HepG2 (cell line): ENCODE measurements at regions not wholly inside any gene's neighbourhood (a gene's known extent, or its start where the extent isn't known, plus 50 kb on each side); places are given as distances from the start of the nearest gene placed in this dataset.

Experiments used
- ATAC-seq: fragments of 200-7000 bp; cut with Tn5 transposase; 3 replicates; pipeline ENCODE4 v1.9.1; 2020; ENCODE audit warnings: mild to moderate bottlenecking, moderate library complexity
- BruUV-seq: library from RNA; stranded (reverse); fragments of 400-500 nt; replicated peaks from 2 replicates; lab custom pipeline; 2021; lab: Mats Ljungman, UMichigan
- CTCF ChIA-PET: fragments of 300-600 bp; formaldehyde crosslinking; extraction: SDS; loops from one replicate; lab custom pipeline; 2021; ENCODE audit warnings: low total read pairs, inconsistent platforms, low intra/inter-chr PET ratio; lab: Yijun Ruan, JAX
- POLR2A ChIA-PET: fragments of 350-600 bp; sonication (Branson Sonifier 250); formaldehyde crosslinking; loops from one replicate; lab custom pipeline; 2020; ENCODE audit warnings: antibody characterized with exemption, inconsistent platforms; lab: Yijun Ruan, JAX
- DNase-seq: peaks from one replicate; pipeline ENCODE4 v3.0.0-alpha.2; 2015; ENCODE audit warnings: low spot score
- FAIRE-seq: peaks from 3 replicates; lab custom pipeline; 2011; peaks lifted over from hg19 to GRCh38; lab: Jason Lieb, UNC
- H2AFZ ChIP-seq: one replicate; pipeline ENCODE4 v1.6.1; 2011; ENCODE audit warnings: low read length, inconsistent platforms
- H3K27ac ChIP-seq: fragments of 300-600 bp; 3 replicates; pipeline ENCODE4 v1.8.0; 2011; ENCODE audit warnings: mixed run types, mild to moderate bottlenecking, mixed read lengths, low read length, inconsistent platforms; ENCODE audit not compliant: insufficient read depth; ENCODE audit errors: extremely low read length
- H3K27me3 ChIP-seq, 2 experiments: fragments of 200-600 bp in 1 of 2; 2 replicates in 1 of 2; 3 replicates in 1 of 2; pipeline versions ENCODE4 v1.6.0 to v1.8.0; 2011; ENCODE audit warnings: low read length in 2 of 2, mild to moderate bottlenecking in 2 of 2, moderate library complexity in 2 of 2, inconsistent platforms in 1 of 2; ENCODE audit not compliant: insufficient read depth in 2 of 2, control insufficient read depth in 1 of 2
- H3K36me3 ChIP-seq, 2 experiments: fragments of 200-600 bp in 1 of 2; replicated peaks in 1 of 2; 2 replicates in 1 of 2; 3 replicates in 1 of 2; pipeline versions ENCODE4 v1.5.1 to v1.8.0; 2011; ENCODE audit warnings: low read length in 2 of 2, inconsistent platforms in 1 of 2; ENCODE audit not compliant: insufficient read depth in 2 of 2, control insufficient read depth in 1 of 2
- H3K4me1 ChIP-seq: 2 replicates; pipeline ENCODE4 v1.5.1; 2012; ENCODE audit warnings: low read length, inconsistent platforms; ENCODE audit not compliant: insufficient read depth
- H3K4me2 ChIP-seq: 2 replicates; pipeline ENCODE4 v1.6.0; 2011; ENCODE audit warnings: low read depth, low read length, inconsistent platforms
- H3K4me3 ChIP-seq, 3 experiments: fragments of 200-600 bp in 1 of 3; sonication (generic), shearing (Covaris generic) in 1 of 3; replicated peaks in 1 of 3; 2 replicates each; pipeline ENCODE4 v1.5.1; 2011 to 2016; ENCODE audit warnings: low read length in 3 of 3, inconsistent platforms in 2 of 3, low read depth in 2 of 3, mild to moderate bottlenecking in 2 of 3, control low read depth in 1 of 3, mixed read lengths in 1 of 3; ENCODE audit not compliant: insufficient read depth in 1 of 3
- H3K79me2 ChIP-seq: one replicate; pipeline ENCODE4 v1.6.1; 2011; ENCODE audit warnings: low read length, inconsistent platforms; ENCODE audit not compliant: insufficient read depth
- H3K9ac ChIP-seq: 2 replicates; pipeline ENCODE4 v1.6.0; 2011; ENCODE audit warnings: mild to moderate bottlenecking, low read depth, low read length, inconsistent platforms; ENCODE audit not compliant: insufficient read depth
- H3K9me3 ChIP-seq: 2 replicates; pipeline ENCODE4 v1.5.1; 2012; ENCODE audit warnings: mild to moderate bottlenecking, low read length
- H4K20me1 ChIP-seq: 2 replicates; pipeline ENCODE4 v1.6.0; 2011; ENCODE audit warnings: inconsistent platforms, mild to moderate bottlenecking, low read length, moderate library complexity; ENCODE audit not compliant: insufficient read depth
- CEBPB ChIP-seq: IDR thresholded peaks from 2 replicates; pipeline ENCODE4 v1.6.1; 2011; ENCODE audit warnings: low read depth, low read length, improper control_type of control experiment, borderline replicate concordance
- CHD2 ChIP-seq: IDR thresholded peaks from 2 replicates; pipeline ENCODE4 v1.6.1; 2011; ENCODE audit warnings: low read depth, low read length, improper control_type of control experiment
- HBP1 ChIP-seq: IDR thresholded peaks from 2 replicates; pipeline ENCODE4 v1.6.1; 2016; ENCODE audit warnings: low read depth, control low read depth
- HMGXB3 ChIP-seq: sonication (generic); formaldehyde crosslinking; IDR thresholded peaks from 2 replicates; pipeline ENCODE4 v1.4.0; 2020; ENCODE audit warnings: missing genetic modification reagents, borderline replicate concordance
- MTF2 ChIP-seq: sonication (generic); formaldehyde crosslinking; IDR thresholded peaks from 2 replicates; pipeline ENCODE4 v1.5.0; 2020; ENCODE audit warnings: missing genetic modification reagents, borderline replicate concordance
- NR3C1 ChIP-seq: sonication (generic); formaldehyde crosslinking; IDR thresholded peaks from 2 replicates; pipeline ENCODE4 v1.4.0; 2020; ENCODE audit warnings: missing genetic modification reagents
- POLR2AphosphoS2 ChIP-seq: IDR thresholded peaks from 2 replicates; pipeline ENCODE4 v1.6.1; 2011; ENCODE audit warnings: low read depth, low read length, improper control_type of control experiment
- U2AF1 ChIP-seq: fragments of 200-400 bp; formaldehyde crosslinking; optimal IDR thresholded peaks from 2 replicates; pipeline ENCODE3; 2017; ENCODE audit warnings: mild to moderate bottlenecking, low read depth, low read length
- ZEB1 ChIP-seq: IDR thresholded peaks from 2 replicates; pipeline ENCODE4 v1.6.1; 2012; ENCODE audit warnings: mild to moderate bottlenecking, low read depth, inconsistent platforms; ENCODE audit not compliant: insufficient replicate concordance
- WGBS: methylation state at CpG from one replicate; pipeline ENCODE4 v1.1.6; 2017; ENCODE audit warnings: low lambda C conversion rate; 5-methylcytosine and 5-hydroxymethylcytosine counted together
- in situ Hi-C: cut with HindIII; loops from 2 replicates; pipeline ENCODE4 v1.10.0; 2017; ENCODE audit warnings: low pct_unique_long_range_greater_than_20kb; ENCODE audit not compliant: extremely low pct_ligation_motif_present
- intact Hi-C: fragments of 100-400 bp; cut with micrococcal nuclease; formaldehyde crosslinking; loops from one replicate; pipeline ENCODE4 v1.10.0; 2022; ENCODE audit not compliant: unreplicated experiment
- TF ChIP-seq, protein P1 (sequence below): sonication (generic); formaldehyde crosslinking; IDR thresholded peaks from 2 replicates; pipeline ENCODE4 v1.5.1; 2020; ENCODE audit warnings: missing genetic modification reagents, mild to moderate bottlenecking, borderline replicate concordance

- TF ChIP-seq, protein P1, sequence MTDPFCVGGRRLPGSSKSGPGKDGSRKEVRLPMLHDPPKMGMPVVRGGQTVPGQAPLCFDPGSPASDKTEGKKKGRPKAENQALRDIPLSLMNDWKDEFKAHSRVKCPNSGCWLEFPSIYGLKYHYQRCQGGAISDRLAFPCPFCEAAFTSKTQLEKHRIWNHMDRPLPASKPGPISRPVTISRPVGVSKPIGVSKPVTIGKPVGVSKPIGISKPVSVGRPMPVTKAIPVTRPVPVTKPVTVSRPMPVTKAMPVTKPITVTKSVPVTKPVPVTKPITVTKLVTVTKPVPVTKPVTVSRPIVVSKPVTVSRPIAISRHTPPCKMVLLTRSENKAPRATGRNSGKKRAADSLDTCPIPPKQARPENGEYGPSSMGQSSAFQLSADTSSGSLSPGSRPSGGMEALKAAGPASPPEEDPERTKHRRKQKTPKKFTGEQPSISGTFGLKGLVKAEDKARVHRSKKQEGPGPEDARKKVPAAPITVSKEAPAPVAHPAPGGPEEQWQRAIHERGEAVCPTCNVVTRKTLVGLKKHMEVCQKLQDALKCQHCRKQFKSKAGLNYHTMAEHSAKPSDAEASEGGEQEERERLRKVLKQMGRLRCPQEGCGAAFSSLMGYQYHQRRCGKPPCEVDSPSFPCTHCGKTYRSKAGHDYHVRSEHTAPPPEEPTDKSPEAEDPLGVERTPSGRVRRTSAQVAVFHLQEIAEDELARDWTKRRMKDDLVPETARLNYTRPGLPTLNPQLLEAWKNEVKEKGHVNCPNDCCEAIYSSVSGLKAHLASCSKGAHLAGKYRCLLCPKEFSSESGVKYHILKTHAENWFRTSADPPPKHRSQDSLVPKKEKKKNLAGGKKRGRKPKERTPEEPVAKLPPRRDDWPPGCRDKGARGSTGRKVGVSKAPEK = no peak
- TF ChIP-seq U2AF1 = no peak
- TF ChIP-seq, all 625 proteins: peak for 0
Measured at GRCh38 chr1:40925834-40926410, 53.6 kb upstream of the CTPS1 start (continued).

- Histone ChIP-seq H3K9me3 (no peaks in the 10 kb centered on the region), H3K4me2 (0 out of 2 replicates have a peak overlapping the region, but pooled peaks have one; percentile 11), H3K4me3 (no peak overlapping the region), H3K9ac (no peak overlapping the region; the same call in 1 of the 2 replicates), H3K36me3 (no peaks in the 10 kb centered on the region), H3K27ac (no peak overlapping the region), H3K79me2 (no peaks in the 10 kb centered on the region), H3K4me1 (peaks cover 77% of the 10 kb centered on the region), H3K27me3 (no peaks in the 10 kb centered on the region), H4K20me1 (no peaks in the 10 kb centered on the region), H2AFZ (no peak overlapping the region)
- no peak for ATAC-seq
- POLR2A ChIA-PET = interaction anchor here (1.0 to 1.3 kb wide), 2 partner anchors 9 to 62 kb away, joined by 3 to 4 read pairs; no protein-coding TSS in a partner anchor
- 36% methylated on average over 6 of the region's 6 CpGs for WGBS
- intact Hi-C loops (no loop called here), in situ Hi-C loops (no loop called here)
- FAIRE-seq = no peak
- BruUV-seq = no TSS peak
- CTCF ChIA-PET = no interaction called here
- DNase-seq = no peak
- TF ChIP-seq ZEB1 = no peak
- no peak for TF ChIP-seq HBP1 (CRISPR knock-in tag)
- peak; percentile 42; the same call in 1 of the 2 replicates for TF ChIP-seq CEBPB
- TF ChIP-seq MTF2 = no peak
- TF ChIP-seq HMGXB3 (CRISPR knock-in tag) = no peak
- no peak for TF ChIP-seq NR3C1 (CRISPR knock-in tag)
- no peak for TF ChIP-seq CHD2
- TF ChIP-seq POLR2AphosphoS2 = no peak
Measured at GRCh38 chr1:40926441-40926840, 53.1 kb upstream of the CTPS1 start.
